GM21825 (cell line): ENCODE measurements at regions not wholly inside any gene's neighbourhood (a gene's known extent, or its start where the extent isn't known, plus 50 kb on each side); places are given as distances from the start of the nearest gene placed in this dataset.

Experiments
- ATAC-seq: cut with Tn5 transposase; IDR thresholded peaks from one replicate; pipeline ENCODE4 v1.9.1; 2021; ENCODE audit warnings: mild to moderate bottlenecking, moderate library complexity; ENCODE audit not compliant: unreplicated experiment

GRCh38 chr16:16868727-16869126 lies 489.8 kb downstream of the NPIPA7 start:
- no peak for ATAC-seq

DNA sequence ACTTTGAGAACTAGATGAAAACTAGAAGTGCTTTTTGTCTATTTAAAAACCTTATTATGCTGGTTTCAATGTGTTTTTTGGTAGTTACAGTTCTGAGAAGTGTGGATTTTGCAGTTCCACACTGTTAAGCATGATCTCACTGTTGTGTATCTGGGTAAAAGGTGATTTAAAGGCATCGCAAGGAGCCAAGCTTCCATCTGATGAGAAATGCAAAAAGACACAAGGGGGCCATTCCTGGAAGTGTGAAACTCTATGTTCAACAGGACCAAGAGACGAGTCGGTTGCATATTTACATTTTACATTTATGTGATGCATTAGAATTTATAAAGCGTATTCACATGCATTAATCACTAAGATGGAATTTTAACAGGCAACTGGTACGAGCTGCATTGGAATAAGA lies 490.8 kb downstream of the NPIPA7 start:
- ATAC-seq, result no peak

DNA sequence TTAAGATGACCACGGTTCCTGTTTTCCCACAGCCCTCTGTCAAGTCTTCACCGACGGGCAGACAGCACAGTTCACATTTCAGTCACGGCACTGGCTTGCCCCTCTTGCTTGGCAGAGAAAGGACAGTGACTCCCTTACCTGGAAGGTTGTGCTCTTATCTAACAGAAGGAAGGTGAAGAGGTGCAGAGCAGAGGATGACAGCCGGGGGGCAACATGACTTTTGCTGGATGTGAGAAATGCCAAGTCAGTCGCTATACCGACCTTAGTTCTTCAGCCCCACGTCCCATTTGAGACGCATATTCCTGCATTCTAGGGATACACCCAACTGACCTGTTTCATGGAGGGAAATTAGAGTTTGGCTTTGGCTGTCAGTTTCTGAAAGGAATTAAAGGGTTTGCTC lies 492.3 kb downstream of the NPIPA7 start:
- no peak for ATAC-seq

- ATAC-seq, result no peak
Measured at GRCh38 chr16:16877061-16877460, 498.1 kb downstream of the NPIPA7 start.

DNA sequence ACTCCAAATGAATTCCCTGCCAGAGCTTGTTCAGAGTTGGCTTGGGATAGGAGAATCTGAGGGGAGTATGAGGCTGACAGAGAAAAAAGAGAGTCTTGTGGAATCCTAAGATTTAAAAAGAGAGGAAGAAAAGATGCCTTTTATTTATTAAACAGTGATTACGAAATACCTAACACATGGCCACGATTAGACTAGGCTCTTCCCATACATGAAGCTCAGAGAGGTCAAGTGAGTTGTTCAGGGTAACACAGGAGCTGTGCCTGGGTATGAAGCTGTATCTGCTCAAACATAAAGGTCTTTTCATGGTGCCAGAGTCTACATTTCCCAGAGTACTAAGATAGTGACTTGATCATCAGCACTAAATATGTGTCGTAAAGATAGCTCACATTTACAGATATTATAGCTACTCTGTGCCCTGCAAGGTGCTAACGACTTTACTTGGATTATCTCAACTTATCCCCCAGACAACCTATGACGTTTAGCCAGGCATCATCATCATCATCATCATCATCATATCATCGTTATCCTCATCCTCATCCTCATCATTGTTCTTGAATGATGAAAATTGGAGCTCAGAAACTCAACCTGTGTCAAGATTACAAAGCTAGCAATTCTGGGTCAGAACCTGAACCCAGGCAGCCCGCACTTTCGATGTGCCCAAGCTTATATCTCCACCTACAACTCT lies 500.8 kb downstream of the NPIPA7 start:
- ATAC-seq, result no peak

DNA sequence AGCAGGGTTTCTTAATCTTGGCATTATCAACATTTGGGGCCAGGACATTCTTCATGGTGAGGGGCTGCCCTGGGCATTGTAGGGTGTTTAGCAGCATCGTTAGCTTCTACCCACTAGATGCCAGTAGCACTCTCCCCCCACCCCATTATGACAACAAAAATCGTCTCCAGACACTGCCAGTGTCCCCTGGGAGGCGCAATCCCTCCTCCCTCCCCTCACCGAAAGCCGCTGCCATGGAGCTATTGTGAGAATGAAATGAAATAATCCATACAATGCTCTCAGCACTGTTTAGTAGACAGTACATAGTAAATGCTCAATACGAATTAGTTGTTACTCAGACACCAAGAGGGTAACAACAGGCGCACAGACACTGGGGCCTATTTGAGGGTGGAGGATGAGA lies 502.9 kb downstream of the NPIPA7 start:
- no peak for ATAC-seq

DNA sequence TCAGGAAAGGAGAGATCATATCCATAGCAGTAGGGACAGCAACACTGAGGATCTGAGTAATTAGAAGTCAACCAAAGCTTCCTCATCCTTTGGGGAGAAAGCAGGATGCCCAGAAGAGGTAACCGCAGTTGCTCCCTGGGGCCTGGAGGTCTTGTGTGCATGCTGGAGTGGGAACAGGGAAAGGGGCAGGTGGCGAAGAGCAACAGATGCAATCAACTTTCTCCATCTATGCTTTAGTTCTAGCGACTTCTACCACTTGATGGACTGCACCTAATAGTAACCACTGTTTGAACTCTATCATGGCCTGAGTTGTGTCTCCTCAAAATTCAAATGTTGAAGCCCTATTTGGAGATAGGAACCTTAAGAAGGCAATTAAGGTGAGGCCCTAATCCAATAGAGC lies 503.8 kb downstream of the NPIPA7 start:
- no peak for ATAC-seq

- no peak for ATAC-seq
Measured at GRCh38 chr16:16884451-16884850, 505.5 kb downstream of the NPIPA7 start.

GRCh38 chr16:16887193-16887592 lies 508.3 kb downstream of the NPIPA7 start:
- no peak for ATAC-seq

DNA sequence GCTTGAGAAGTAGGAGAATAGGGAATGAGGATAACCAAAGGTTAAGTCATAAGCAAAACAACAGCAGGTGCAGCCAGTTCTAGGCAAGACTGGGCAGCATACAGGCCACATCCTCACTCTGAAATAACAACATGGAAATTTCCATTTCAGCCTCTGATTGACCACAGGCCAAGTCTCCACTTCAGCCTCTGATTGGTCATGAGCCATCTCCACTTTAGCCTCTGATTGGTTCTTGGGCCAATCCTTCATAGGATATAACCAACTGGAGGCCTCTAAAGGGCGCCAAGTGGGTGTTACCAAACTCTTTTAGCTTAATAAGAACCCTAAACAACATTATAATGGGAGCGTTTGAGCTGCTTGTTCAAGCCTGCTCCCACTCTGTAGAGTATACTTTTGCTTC lies 512.0 kb downstream of the NPIPA7 start:
- ATAC-seq, result no peak

- ATAC-seq, result no peak
Measured at GRCh38 chr16:16904601-16905000, 525.7 kb downstream of the NPIPA7 start.

GRCh38 chr16:16905850-16906249 lies 526.9 kb downstream of the NPIPA7 start:
- no peak for ATAC-seq

DNA sequence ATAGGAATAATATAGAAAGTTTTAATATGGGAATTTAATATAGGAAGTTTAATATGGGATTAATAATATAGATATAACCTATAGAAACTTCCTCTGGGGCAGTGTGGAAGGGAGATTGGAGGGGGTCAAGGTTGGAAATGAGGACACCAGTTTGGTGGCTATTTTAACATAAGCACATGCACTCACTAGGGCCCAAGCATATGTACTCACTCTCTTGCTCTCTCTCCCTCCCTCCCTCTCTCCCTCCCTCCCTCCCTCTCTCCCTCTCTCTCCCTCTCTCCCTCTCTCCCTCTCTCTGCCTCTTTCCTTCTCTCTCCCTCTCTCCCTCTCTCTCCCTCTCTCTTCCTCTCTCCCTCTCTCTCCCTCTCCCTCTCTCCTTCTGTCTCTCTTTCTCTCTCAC lies 528.1 kb downstream of the NPIPA7 start:
- ATAC-seq, result no peak

GRCh38 chr16:16908077-16908476 lies 529.1 kb downstream of the NPIPA7 start:
- no peak for ATAC-seq

DNA sequence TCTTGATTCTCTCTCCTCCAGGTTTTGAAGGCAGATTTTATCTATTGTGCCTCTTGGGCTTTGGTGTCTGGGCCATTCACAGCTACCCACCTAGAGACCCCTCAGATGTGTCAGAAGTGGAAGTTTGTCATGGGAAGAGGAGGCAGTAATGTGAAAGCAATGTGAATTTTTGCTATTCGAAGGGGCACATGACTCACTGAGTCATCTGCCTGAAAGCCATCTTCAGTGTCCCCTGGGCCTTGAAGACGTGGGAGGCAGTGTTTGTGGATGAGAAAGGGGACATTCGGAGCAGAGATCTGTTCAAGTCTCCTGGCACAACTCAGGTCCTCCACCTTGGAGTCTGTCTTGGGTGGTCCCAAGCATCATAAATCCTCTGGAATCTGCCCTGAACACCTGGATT lies 530.2 kb downstream of the NPIPA7 start:
- ATAC-seq, result no peak

GRCh38 chr16:16910666-16911065 lies 531.7 kb downstream of the NPIPA7 start:
- ATAC-seq, result no peak

DNA sequence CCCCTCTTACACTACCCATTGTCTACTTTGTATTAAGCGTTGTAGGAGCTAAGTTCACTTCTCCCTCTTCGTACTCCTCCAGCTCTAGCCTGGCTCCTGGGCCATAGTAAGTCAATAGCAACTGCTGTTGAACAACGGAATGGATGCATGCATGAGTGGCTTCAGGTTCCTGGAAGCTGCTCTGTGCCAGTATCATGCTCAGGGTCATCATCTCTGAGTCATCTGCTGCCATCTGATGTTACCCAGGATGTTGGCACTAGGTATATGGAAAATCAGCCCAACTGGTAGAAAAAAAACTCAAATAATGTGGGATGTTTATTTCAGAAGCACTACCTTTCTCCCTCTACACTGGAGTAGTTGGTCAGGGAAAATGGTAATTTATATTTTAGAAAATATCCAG lies 536.8 kb downstream of the NPIPA7 start:
- ATAC-seq, result no peak

GRCh38 chr16:16917191-16917785 lies 538.3 kb downstream of the NPIPA7 start:
- ATAC-seq, result no peak

GRCh38 chr16:16923479-16923878 lies 544.5 kb downstream of the NPIPA7 start:
- no peak for ATAC-seq

DNA sequence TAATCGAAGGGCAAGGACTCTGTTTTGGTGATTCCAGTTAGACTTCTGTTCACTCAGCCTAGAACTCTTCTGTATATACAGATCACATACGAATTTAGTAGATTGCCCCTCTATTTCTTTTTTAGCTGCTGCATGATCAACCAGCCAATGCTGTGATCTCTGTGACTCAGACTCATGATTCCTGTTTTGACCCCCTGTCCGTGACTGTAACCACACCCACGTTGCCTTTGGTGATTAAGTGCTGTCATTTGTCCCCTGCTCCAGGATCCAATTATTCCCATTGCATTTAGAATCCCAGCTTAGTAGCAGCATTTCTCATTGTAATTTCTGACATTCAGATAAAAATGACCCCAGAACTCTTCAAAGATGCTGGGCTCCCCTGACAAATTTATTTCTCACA lies 545.7 kb downstream of the NPIPA7 start:
- no peak for ATAC-seq

GRCh38 chr16:16925432-16925831 lies 545.3 kb downstream of the XYLT1 start:
- ATAC-seq, result no peak

DNA sequence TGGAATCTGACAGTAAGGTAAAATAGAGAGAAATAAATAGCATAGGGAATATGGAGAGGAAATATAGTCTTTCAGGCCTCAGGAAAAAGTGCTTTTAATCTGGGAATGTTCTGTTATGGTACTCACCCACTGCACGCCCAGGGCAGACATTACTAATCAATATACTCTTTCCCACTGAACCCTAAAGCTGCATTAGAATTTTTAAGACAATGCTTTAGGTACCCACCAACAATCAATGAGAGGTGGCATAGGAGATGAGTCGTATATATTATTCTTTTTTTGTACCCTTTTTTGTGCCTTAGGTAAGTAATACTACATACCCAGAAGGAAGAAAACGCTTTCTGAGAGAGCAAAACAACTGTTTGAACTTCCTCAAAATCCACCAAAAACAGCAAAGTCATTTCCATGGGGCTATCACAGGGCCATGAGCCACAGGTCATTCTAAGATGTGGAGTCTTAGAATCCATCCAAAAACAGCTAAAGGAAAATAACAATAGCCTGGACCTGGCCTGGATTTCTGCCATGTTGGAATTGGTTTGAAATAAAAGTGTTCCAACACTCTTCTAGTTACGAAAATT lies 542.1 kb downstream of the XYLT1 start:
- ATAC-seq, result no peak
